Body of pancreas (tissue), 4 donors: ENCODE measurements at regions not wholly inside any gene's neighbourhood (a gene's known extent, or its start where the extent isn't known, plus 50 kb on each side); places are given as distances from the start of the nearest gene placed in this dataset.
"Not testable (repeated sequence)": the region's sequence is repeated elsewhere in the genome, so short reads cannot be mapped to it uniquely, and the experiment has no call there.

Experiments used
- CTCF ChIP-seq, 7 experiments: fragments of 450-650 bp in 4 of 7; fragments of 200-600 bp in 3 of 7; sonication (generic) in 3 of 7; IDR thresholded peaks; one replicate each; pipeline ENCODE4 v1.5.1; 2016 to 2019; ENCODE audit warnings: antibody characterized with exemption in 7 of 7
- POLR2A ChIP-seq, 3 donors: fragments of 450-650 bp; IDR thresholded peaks; one replicate each; pipeline ENCODE4 v1.6.1; 2016; ENCODE audit warnings: antibody characterized with exemption in 3 of 3, mild to moderate bottlenecking in 2 of 3

GRCh38 chr2:145367334-145367733 is 847.4 kb upstream of the ZEB2 start:
- not testable (repeated sequence) for TF ChIP-seq CTCF, POLR2A (IDR thresholded peaks at IDR 0.05)
